K562 (cell line): ENCODE measurements at regions not wholly inside any gene's neighbourhood (a gene's known extent, or its start where the extent isn't known, plus 50 kb on each side); places are given as distances from the start of the nearest gene placed in this dataset.

ENCODE experiments used
- ATAC-seq: fragments of 200-7000 bp; cut with Tn5 transposase; 3 replicates; pipeline ENCODE4 v1.9.1; 2020; ENCODE audit warnings: moderate library complexity
- BruUV-seq: library from RNA; stranded (reverse); fragments of 400-500 nt; replicated peaks from 2 replicates; lab custom pipeline; 2021; lab: Mats Ljungman, UMichigan
- CTCF ChIA-PET: fragments of 300-600 bp; formaldehyde crosslinking; extraction: SDS; loops from one replicate; lab custom pipeline; 2021; ENCODE audit warnings: low intra/inter-chr PET ratio; lab: Yijun Ruan, JAX
- POLR2A ChIA-PET: fragments of 300-600, 350-650 bp; sonication (Branson Sonifier 250); formaldehyde crosslinking; extraction: SDS; loops from one replicate; lab custom pipeline; 2021; ENCODE audit warnings: antibody characterized with exemption, inconsistent platforms; lab: Yijun Ruan, JAX
- DNase-seq, 4 experiments: peaks; one replicate each; pipeline versions ENCODE4 v3.0.0 to v3.0.0-alpha.2; 2011 to 2018; ENCODE audit warnings: low spot score in 3 of 4, mixed read lengths in 3 of 4; ENCODE audit errors: extremely low read depth in 1 of 4
- FAIRE-seq: peaks from 2 replicates; lab custom pipeline; 2011; peaks lifted over from hg19 to GRCh38; lab: Jason Lieb, UNC
- H2AFZ ChIP-seq: 2 replicates; pipeline ENCODE4 v1.6.0; 2011; ENCODE audit warnings: low read depth, low read length, control low read depth, inconsistent platforms
- H3K27ac ChIP-seq: fragments of 200-600 bp; 3 replicates; pipeline ENCODE4 v1.8.0; 2011; ENCODE audit warnings: low read depth, mild to moderate bottlenecking, control low read depth, inconsistent platforms, low read length, moderate library complexity, mixed read lengths; ENCODE audit errors: extremely low read depth
- H3K27me3 ChIP-seq, 2 experiments: fragments of 300-600 bp in 1 of 2; 2 replicates in 1 of 2; 3 replicates in 1 of 2; pipeline versions ENCODE4 v1.6.0 to v1.8.0; 2011; ENCODE audit warnings: inconsistent platforms in 2 of 2, low read length in 2 of 2, mild to moderate bottlenecking in 1 of 2, mixed read lengths in 1 of 2, moderate library complexity in 1 of 2; ENCODE audit not compliant: control insufficient read depth in 2 of 2, insufficient read depth in 2 of 2
- H3K36me3 ChIP-seq: fragments of 300-600 bp; 3 replicates; pipeline ENCODE4 v1.8.0; 2011; ENCODE audit warnings: mild to moderate bottlenecking, low read length, inconsistent platforms; ENCODE audit not compliant: control insufficient read depth, insufficient read depth
- H3K4me1 ChIP-seq, 2 experiments: fragments of 200-600 bp in 1 of 2; replicated peaks in 1 of 2; 2 replicates in 1 of 2; 3 replicates in 1 of 2; pipeline versions ENCODE4 v1.5.1 to v1.8.0; 2011; ENCODE audit warnings: inconsistent platforms in 2 of 2, low read length in 2 of 2, mild to moderate bottlenecking in 1 of 2, mixed read lengths in 1 of 2, moderate library complexity in 1 of 2; ENCODE audit not compliant: control insufficient read depth in 2 of 2, insufficient read depth in 2 of 2
- H3K4me2 ChIP-seq: 2 replicates; pipeline ENCODE4 v1.6.1; 2011; ENCODE audit warnings: low read length, control low read depth, inconsistent platforms, mixed read lengths; ENCODE audit not compliant: insufficient read depth
- H3K4me3 ChIP-seq: fragments of 200-600 bp; sonication (generic), shearing (Covaris generic); 2 replicates; pipeline ENCODE4 v1.5.1; 2016; ENCODE audit warnings: control low read depth, inconsistent platforms
- H3K79me2 ChIP-seq: fragments of 200-600 bp; 3 replicates; pipeline ENCODE4 v1.8.0; 2011; ENCODE audit warnings: low read length, inconsistent platforms; ENCODE audit not compliant: control insufficient read depth, insufficient read depth
- H3K9ac ChIP-seq, 2 experiments: 2 replicates each; pipeline versions ENCODE4 v1.6.0 to v1.6.1; 2011; ENCODE audit warnings: low read depth in 2 of 2, low read length in 2 of 2, control low read depth in 1 of 2, inconsistent platforms in 1 of 2, mild to moderate bottlenecking in 1 of 2, mixed read lengths in 1 of 2; ENCODE audit not compliant: insufficient read depth in 1 of 2
- H3K9me1 ChIP-seq: one replicate; pipeline ENCODE4 v1.6.0; 2011; ENCODE audit warnings: inconsistent platforms, mild to moderate bottlenecking, low read length, moderate library complexity; ENCODE audit not compliant: control insufficient read depth, insufficient read depth
- H3K9me3 ChIP-seq: replicated peaks from 2 replicates; pipeline ENCODE4 v1.5.1; 2011; ENCODE audit warnings: low read depth, low read length, inconsistent platforms; ENCODE audit not compliant: control insufficient read depth, insufficient read depth
- H4K20me1 ChIP-seq: replicated peaks from 2 replicates; pipeline ENCODE4 v1.6.1; 2011; ENCODE audit warnings: low read length, inconsistent platforms, mixed read lengths; ENCODE audit not compliant: control insufficient read depth, insufficient read depth
- CBX5 ChIP-seq: IDR thresholded peaks from 2 replicates; pipeline ENCODE4 v1.6.1; 2014; ENCODE audit warnings: low read depth, borderline replicate concordance
- DPF2 ChIP-seq: fragments of 450-650 bp; IDR thresholded peaks from 2 replicates; pipeline ENCODE4 v1.6.1; 2016
- FOXA1 ChIP-seq: fragments of 450-650 bp; IDR thresholded peaks from 2 replicates; pipeline ENCODE4 v1.6.1; 2016; ENCODE audit warnings: mild to moderate bottlenecking, borderline replicate concordance
- GABPB2 ChIP-seq: fragments of 250-450 bp; sonication (Bioruptor Pico); conservative IDR thresholded peaks from 2 replicates; pipeline ENCODE4 v1.5.1; 2021; ENCODE audit warnings: mild to moderate bottlenecking
- KLF13 ChIP-seq: fragments of 450-650 bp; IDR thresholded peaks from 2 replicates; pipeline ENCODE4 v1.6.1; 2016; ENCODE audit warnings: missing genetic modification characterization, low read depth, mild to moderate bottlenecking, missing compliant biosample characterization, moderate library complexity, borderline replicate concordance
- MLX ChIP-seq, 2 experiments: fragments of 450-650 bp in 1 of 2; sonication (generic) in 1 of 2; formaldehyde crosslinking; conservative IDR thresholded peaks; 2 replicates each; pipeline versions ENCODE4 v1.4.0 to v1.8.1; 2020 to 2022; ENCODE audit warnings: mild to moderate bottlenecking in 1 of 2, missing genetic modification reagents in 1 of 2
- NFIC ChIP-seq: fragments of 450-650 bp; IDR thresholded peaks from 2 replicates; pipeline ENCODE4 v1.6.1; 2017; ENCODE audit warnings: mild to moderate bottlenecking, inconsistent platforms
- NFIX ChIP-seq: fragments of 250-450 bp; sonication (Bioruptor Pico); IDR thresholded peaks from 2 replicates; pipeline ENCODE4 v1.4.0; 2020; ENCODE audit warnings: low read depth, mild to moderate bottlenecking, moderate library complexity
- NONO ChIP-seq, 2 experiments: fragments of 200-400 bp in 1 of 2; fragments of 450-650 bp in 1 of 2; formaldehyde crosslinking in 1 of 2; IDR thresholded peaks; 2 replicates each; pipeline ENCODE4 v1.6.1; 2017; ENCODE audit warnings: low read depth in 2 of 2, mild to moderate bottlenecking in 2 of 2, moderate library complexity in 2 of 2, low read length in 1 of 2
- SMARCA5 ChIP-seq: fragments of 450-650 bp; IDR thresholded peaks from 2 replicates; pipeline ENCODE4 v1.6.1; 2016
- SMARCB1 ChIP-seq: IDR thresholded peaks from 2 replicates; pipeline ENCODE4 v1.6.1; 2011; ENCODE audit warnings: improper control_type of control experiment, low read depth; ENCODE audit not compliant: insufficient read length
- SRSF3 ChIP-seq: fragments of 200-400 bp; formaldehyde crosslinking; IDR thresholded peaks from 2 replicates; pipeline ENCODE4 v1.6.1; 2016; ENCODE audit warnings: mild to moderate bottlenecking, low read length, moderate library complexity; ENCODE audit not compliant: insufficient read depth
- TAF9B ChIP-seq: fragments of 450-650 bp; IDR thresholded peaks from 2 replicates; pipeline ENCODE4 v1.6.1; 2018; ENCODE audit warnings: mild to moderate bottlenecking; ENCODE audit not compliant: partially characterized antibody
- TCF7 ChIP-seq: sonication (generic); IDR thresholded peaks from 2 replicates; pipeline ENCODE4 v1.6.1; 2016; ENCODE audit warnings: antibody characterized with exemption, borderline replicate concordance
- TGIF2 ChIP-seq: sonication (generic); formaldehyde crosslinking; IDR thresholded peaks from 2 replicates; pipeline ENCODE4 v1.8.1; 2022; ENCODE audit warnings: mild to moderate bottlenecking, missing genetic modification reagents, moderate library complexity
- THRAP3 ChIP-seq: fragments of 450-650 bp; IDR thresholded peaks from 2 replicates; pipeline ENCODE4 v1.6.1; 2016; ENCODE audit warnings: mild to moderate bottlenecking, inconsistent platforms, borderline replicate concordance
- ZBTB26 ChIP-seq: fragments of 450-650 bp; formaldehyde crosslinking; IDR thresholded peaks from 2 replicates; pipeline ENCODE4 v1.4.0; 2022; ENCODE audit warnings: missing genetic modification characterization
- ZNF324 ChIP-seq: fragments of 250-450 bp; sonication (Bioruptor Pico); IDR thresholded peaks from 2 replicates; pipeline ENCODE4 v1.4.0; 2020; ENCODE audit warnings: mild to moderate bottlenecking
- ZNF518B ChIP-seq: fragments of 250-450 bp; sonication (Bioruptor Pico); IDR thresholded peaks from 2 replicates; pipeline ENCODE4 v1.5.0; 2021; ENCODE audit warnings: mild to moderate bottlenecking, moderate library complexity
- WGBS: fragments of 100-300 bp; shearing (Covaris generic); methylation state at CpG from one replicate; pipeline ENCODE4 v1.1.6; 2016; ENCODE audit warnings: low coverage, mixed read lengths; ENCODE audit not compliant: insufficient coverage; ENCODE audit errors: missing lambda C conversion rate; 5-methylcytosine and 5-hydroxymethylcytosine counted together
- in situ Hi-C: fragments of 300-500 bp; cut with MboI; formaldehyde crosslinking; loops from 4 replicates; pipeline ENCODE4 v1.15.0; 2018; ENCODE audit warnings: inconsistent platforms, mixed read lengths
- intact Hi-C: fragments of 100-400 bp; cut with micrococcal nuclease; formaldehyde crosslinking; loops from 2 replicates; pipeline ENCODE4 v1.14.2; 2022

- intact Hi-C loops, result no loop called here
- H4K20me1 ChIP-seq, result no peaks in the 10 kb centered on the region
- H3K36me3 ChIP-seq, result no peaks in the 10 kb centered on the region
- 85% methylated on average over 2 of the region's 2 CpGs for whole genome bisulfite sequencing
- H3K4me1 ChIP-seq, result peaks cover 15 to 35% of the 10 kb centered on the region in 2 experiments
- H3K9me3 ChIP-seq, result no peaks in the 10 kb centered on the region
- TF ChIP-seq KLF13 (tag), result no peak
- TF ChIP-seq SRSF3, result no peak
- no peak for TF ChIP-seq MLX (CRISPR knock-in tag; conservative IDR thresholded peaks at IDR 0.05)
- TF ChIP-seq TCF7, result no peak
- no peak for TF ChIP-seq NONO (IDR thresholded peaks at IDR 0.05; ENCODE audit: low read depth in 2 of 2, low read length in 1 of 2)
- TF ChIP-seq SMARCA5, result no peak
- no peak for TF ChIP-seq ZBTB26
- TF ChIP-seq THRAP3, result no peak
- no peak for TF ChIP-seq TAF9B
- TF ChIP-seq NFIX (CRISPR knock-in tag), result no peak
- TF ChIP-seq SMARCB1, result no peak
- no peak for TF ChIP-seq ZNF518B (CRISPR knock-in tag)
- TF ChIP-seq CBX5, result no peak
- TF ChIP-seq FOXA1, result no peak
- TF ChIP-seq ZNF324, result no peak
- no peak for TF ChIP-seq GABPB2
- no peak for TF ChIP-seq DPF2
- TF ChIP-seq TGIF2, result no peak
- no peak for TF ChIP-seq NFIC
- in situ Hi-C loops, result no loop called here
- ChIA-PET CTCF (no interaction called here), POLR2A (interaction anchor here (0.5 kb wide), 1 partner anchor 256 kb away, joined by 3 read pairs; no protein-coding TSS in a partner anchor)
- no peaks in the 10 kb centered on the region for H3K79me2 ChIP-seq
- ATAC-seq, result no peak
- no TSS peak for BruUV-seq
- no peaks in the 10 kb centered on the region for H3K9me1 ChIP-seq
- H3K9ac ChIP-seq, result no peak overlapping the region
- no peak overlapping the region for H3K27ac ChIP-seq
- no peak overlapping the region for H3K4me2 ChIP-seq
- H2AFZ ChIP-seq, result no peak overlapping the region
- no peak for FAIRE-seq
- no peak overlapping the region for H3K4me3 ChIP-seq
- no peaks in the 10 kb centered on the region for H3K27me3 ChIP-seq
- no peak for DNase-seq
Observed at GRCh38 chr17:55571095-55571494, 59.8 kb upstream of the SMIM36 start.
